DOHH2 (cell line): ENCODE measurements at regions not wholly inside any gene's neighbourhood (a gene's known extent, or its start where the extent isn't known, plus 50 kb on each side); places are given as distances from the start of the nearest gene placed in this dataset.
"Not testable (repeated sequence)": the region's sequence is repeated elsewhere in the genome, so short reads cannot be mapped to it uniquely, and the experiment has no call there.

Experiments used
- CTCF ChIP-seq: fragments of 200-600 bp; sonication (generic); IDR thresholded peaks from one replicate; pipeline ENCODE4 v1.5.1; 2014; ENCODE audit warnings: antibody characterized with exemption, mild to moderate bottlenecking, low read depth, low read length; ENCODE audit not compliant: poor library complexity, severe bottlenecking
- EZH2phosphoT487 ChIP-seq: fragments of 200-600 bp; sonication (generic); IDR thresholded peaks from 2 replicates; pipeline ENCODE4 v1.6.1; 2017; ENCODE audit warnings: borderline replicate concordance, mild to moderate bottlenecking, antibody characterized with exemption, low read length, moderate library complexity, mixed read lengths

- TF ChIP-seq CTCF, EZH2phosphoT487: not testable (repeated sequence)
Observed at GRCh38 chr22:11318633-11319032, 4209.4 kb upstream of the OR11H1 start.
